GM18505 (cell line): ENCODE measurements at regions not wholly inside any gene's neighbourhood (a gene's known extent, or its start where the extent isn't known, plus 50 kb on each side); places are given as distances from the start of the nearest gene placed in this dataset.

ENCODE experiments used
- ATAC-seq: cut with Tn5 transposase; IDR thresholded peaks from one replicate; pipeline ENCODE4 v1.9.1; 2021; ENCODE audit not compliant: unreplicated experiment
- POLR2A ChIP-seq: IDR thresholded peaks from 4 replicates; pipeline ENCODE4 v1.6.1; 2011; ENCODE audit warnings: borderline replicate concordance; ENCODE audit not compliant: insufficient read depth, insufficient read length; ENCODE audit errors: extremely low read depth

- TF ChIP-seq POLR2A, result no peak
- ATAC-seq, result no peak
Observed at GRCh38 chrX:118167361-118167760, 50.8 kb upstream of the KLHL13 start.

GRCh38 chrX:118171356-118171755, 54.7 kb upstream of the KLHL13 start:
- ATAC-seq, result no peak
- TF ChIP-seq POLR2A, result no peak

GRCh38 chrX:118174516-118175098, 58.0 kb upstream of the KLHL13 start:
- TF ChIP-seq POLR2A, result no peak
- no peak for ATAC-seq

- TF ChIP-seq POLR2A, result no peak
- no peak for ATAC-seq
Observed at GRCh38 chrX:118177708-118178107, 61.1 kb upstream of the KLHL13 start.

GRCh38 chrX:118178450-118178849, 61.8 kb upstream of the KLHL13 start:
- TF ChIP-seq POLR2A, result no peak
- no peak for ATAC-seq

GRCh38 chrX:118179161-118179560, 62.6 kb upstream of the KLHL13 start:
- TF ChIP-seq POLR2A, result no peak
- no peak for ATAC-seq

- no peak for ATAC-seq
Observed at GRCh38 chrX:118179718-118180117, 63.1 kb upstream of the KLHL13 start.

GRCh38 chrX:118181030-118181429, 64.4 kb upstream of the KLHL13 start:
- no peak for ATAC-seq
- no peak for TF ChIP-seq POLR2A

More at GRCh38 chrX:118179718-118180117, 63.1 kb upstream of the KLHL13 start:
- no peak for TF ChIP-seq POLR2A

- no peak for ATAC-seq
- no peak for TF ChIP-seq POLR2A
Observed at GRCh38 chrX:118182025-118182424, 65.4 kb upstream of the KLHL13 start.

- no peak for TF ChIP-seq POLR2A
- no peak for ATAC-seq
Observed at GRCh38 chrX:118182681-118183080, 66.1 kb upstream of the KLHL13 start.

- no peak for ATAC-seq
- TF ChIP-seq POLR2A, result no peak
Observed at GRCh38 chrX:118183606-118184005, 67.0 kb upstream of the KLHL13 start.

GRCh38 chrX:118187100-118187499, 70.5 kb upstream of the KLHL13 start:
- ATAC-seq, result no peak

GRCh38 chrX:118189000-118189399, 72.4 kb upstream of the KLHL13 start:
- no peak for TF ChIP-seq POLR2A
- ATAC-seq, result no peak

More at GRCh38 chrX:118187100-118187499, 70.5 kb upstream of the KLHL13 start:
- TF ChIP-seq POLR2A, result no peak

GRCh38 chrX:118189628-118190027, 73.0 kb upstream of the KLHL13 start:
- no peak for ATAC-seq
- TF ChIP-seq POLR2A, result no peak

- ATAC-seq, result no peak
- TF ChIP-seq POLR2A, result no peak
Observed at GRCh38 chrX:118197730-118198129, 81.1 kb upstream of the KLHL13 start.
